Suprapubic skin (tissue), 4 donors: ENCODE measurements at regions not wholly inside any gene's neighbourhood (a gene's known extent, or its start where the extent isn't known, plus 50 kb on each side); places are given as distances from the start of the nearest gene placed in this dataset.

ENCODE experiments used
- DNase-seq, 2 donors: peaks; one replicate each; pipeline ENCODE4 v3.0.0-alpha.2; 2019; ENCODE audit warnings: low spot score in 2 of 2
- H3K27ac ChIP-seq: fragments of 200-600 bp; sonication (generic); one replicate; pipeline ENCODE4 v1.5.1; 2019
- H3K27me3 ChIP-seq: fragments of 200-600 bp; sonication (generic); one replicate; pipeline ENCODE4 v1.5.1; 2019
- H3K36me3 ChIP-seq: fragments of 200-600 bp; sonication (generic); one replicate; pipeline ENCODE4 v1.5.1; 2019
- H3K4me1 ChIP-seq: fragments of 200-600 bp; sonication (generic); one replicate; pipeline ENCODE4 v1.5.1; 2019
- H3K4me3 ChIP-seq: fragments of 200-600 bp; sonication (generic); one replicate; pipeline ENCODE4 v1.5.1; 2019; ENCODE audit warnings: mild to moderate bottlenecking
- H3K9me3 ChIP-seq: fragments of 200-600 bp; sonication (generic); one replicate; pipeline ENCODE4 v1.5.1; 2019
- EP300 ChIP-seq: sonication (generic); formaldehyde crosslinking; IDR thresholded peaks from one replicate; pipeline ENCODE4 v1.6.1; 2017; ENCODE audit warnings: antibody characterized with exemption
- POLR2A ChIP-seq, 2 donors: fragments of 450-650 bp; IDR thresholded peaks; one replicate each; pipeline ENCODE4 v1.6.1; 2017; ENCODE audit warnings: antibody characterized with exemption in 2 of 2, mild to moderate bottlenecking in 2 of 2, moderate library complexity in 2 of 2
- POLR2AphosphoS5 ChIP-seq, 3 donors: sonication (generic); formaldehyde crosslinking; IDR thresholded peaks; one replicate each; pipeline ENCODE4 v1.6.1; 2017; ENCODE audit warnings: antibody characterized with exemption in 3 of 3
- WGBS: methylation state at CpG from one replicate; pipeline ENCODE4 v1.1.5; 2018; 5-methylcytosine and 5-hydroxymethylcytosine counted together
- TF ChIP-seq, protein P1 (sequence below), 2 donors: fragments of 200-600 bp in 1 of 2; fragments of 450-650 bp in 1 of 2; sonication (generic) in 1 of 2; IDR thresholded peaks; one replicate each; pipeline ENCODE4 v1.5.1; 2016 to 2019; ENCODE audit warnings: antibody characterized with exemption in 2 of 2, mild to moderate bottlenecking in 1 of 2, moderate library complexity in 1 of 2

DNA sequence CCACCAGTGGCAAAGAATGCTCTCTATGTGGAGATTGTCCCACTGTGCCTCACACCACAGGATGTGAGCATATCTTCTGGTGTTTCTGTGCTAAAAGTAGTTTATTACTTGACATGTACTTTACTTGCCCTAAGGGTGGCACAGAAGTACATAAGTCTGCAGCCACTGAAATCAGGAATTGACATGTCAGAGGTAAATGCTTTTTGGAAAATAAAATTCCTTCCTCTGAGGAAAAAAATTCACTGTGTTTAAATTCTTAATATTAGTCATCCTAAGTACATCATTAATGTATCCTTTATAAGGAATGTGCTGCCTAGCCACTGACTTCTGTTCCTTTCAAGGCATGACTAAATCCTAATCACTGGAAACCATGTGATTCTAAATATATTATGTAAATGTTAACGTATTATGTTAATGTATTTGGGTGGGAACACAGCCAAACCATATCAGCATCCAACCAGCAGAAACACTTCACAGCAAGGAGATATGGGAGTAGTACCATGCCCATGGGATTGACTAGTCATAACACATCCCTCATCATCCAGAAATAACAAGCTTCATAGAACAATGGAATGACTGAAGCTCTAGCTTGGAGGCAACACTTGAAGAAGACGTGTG is 239.7 kb upstream of the PPFIA2 start:
- Histone ChIP-seq H3K27me3 (no peaks in the 10 kb centered on the region), H3K36me3 (no peaks in the 10 kb centered on the region), H3K9me3 (no peaks in the 10 kb centered on the region), H3K27ac (no peak overlapping the region), H3K4me1 (no peaks in the 10 kb centered on the region), H3K4me3 (no peak overlapping the region)
- DNase-seq = no peak
- 39% methylated on average over 2 of the region's 2 CpGs for WGBS
- no peak for TF ChIP-seq EP300
- TF ChIP-seq, protein P1, sequence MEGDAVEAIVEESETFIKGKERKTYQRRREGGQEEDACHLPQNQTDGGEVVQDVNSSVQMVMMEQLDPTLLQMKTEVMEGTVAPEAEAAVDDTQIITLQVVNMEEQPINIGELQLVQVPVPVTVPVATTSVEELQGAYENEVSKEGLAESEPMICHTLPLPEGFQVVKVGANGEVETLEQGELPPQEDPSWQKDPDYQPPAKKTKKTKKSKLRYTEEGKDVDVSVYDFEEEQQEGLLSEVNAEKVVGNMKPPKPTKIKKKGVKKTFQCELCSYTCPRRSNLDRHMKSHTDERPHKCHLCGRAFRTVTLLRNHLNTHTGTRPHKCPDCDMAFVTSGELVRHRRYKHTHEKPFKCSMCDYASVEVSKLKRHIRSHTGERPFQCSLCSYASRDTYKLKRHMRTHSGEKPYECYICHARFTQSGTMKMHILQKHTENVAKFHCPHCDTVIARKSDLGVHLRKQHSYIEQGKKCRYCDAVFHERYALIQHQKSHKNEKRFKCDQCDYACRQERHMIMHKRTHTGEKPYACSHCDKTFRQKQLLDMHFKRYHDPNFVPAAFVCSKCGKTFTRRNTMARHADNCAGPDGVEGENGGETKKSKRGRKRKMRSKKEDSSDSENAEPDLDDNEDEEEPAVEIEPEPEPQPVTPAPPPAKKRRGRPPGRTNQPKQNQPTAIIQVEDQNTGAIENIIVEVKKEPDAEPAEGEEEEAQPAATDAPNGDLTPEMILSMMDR (IDR thresholded peaks at IDR 0.05) = no peak

DNA sequence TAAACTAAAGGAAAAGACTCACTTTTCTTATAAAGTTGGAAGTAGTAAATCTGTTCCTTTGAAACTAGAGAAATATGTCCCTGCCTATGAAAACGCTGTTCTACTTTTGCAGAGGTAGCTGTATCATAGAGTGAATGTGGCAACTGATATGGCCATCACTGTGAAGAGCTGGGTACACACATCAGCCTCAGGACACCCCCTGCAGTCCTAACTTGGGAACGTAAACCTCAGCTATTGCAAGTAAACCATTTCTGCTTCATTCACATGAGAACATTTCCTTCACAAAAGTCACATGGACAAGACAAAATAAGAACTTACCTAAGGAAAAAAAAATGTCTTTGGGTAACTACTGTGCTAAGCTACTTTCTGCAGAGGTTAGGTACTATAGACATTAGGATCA is 233.3 kb upstream of the PPFIA2 start:
- no peak for DNase-seq
- TF ChIP-seq, protein P1 (IDR thresholded peaks at IDR 0.05) = no peak
- TF ChIP-seq POLR2AphosphoS5 (IDR thresholded peaks at IDR 0.05) (no peak), EP300 (no peak), POLR2A (IDR thresholded peaks at IDR 0.05) (no peak)
- H3K4me3 ChIP-seq = no peak overlapping the region
- H3K27ac ChIP-seq = no peak overlapping the region
- H3K4me1 ChIP-seq = no peaks in the 10 kb centered on the region
- H3K27me3 ChIP-seq = no peaks in the 10 kb centered on the region
- no peaks in the 10 kb centered on the region for H3K9me3 ChIP-seq
- H3K36me3 ChIP-seq = no peaks in the 10 kb centered on the region
- WGBS = 57% methylated on average over 2 of the region's 2 CpGs

DNA sequence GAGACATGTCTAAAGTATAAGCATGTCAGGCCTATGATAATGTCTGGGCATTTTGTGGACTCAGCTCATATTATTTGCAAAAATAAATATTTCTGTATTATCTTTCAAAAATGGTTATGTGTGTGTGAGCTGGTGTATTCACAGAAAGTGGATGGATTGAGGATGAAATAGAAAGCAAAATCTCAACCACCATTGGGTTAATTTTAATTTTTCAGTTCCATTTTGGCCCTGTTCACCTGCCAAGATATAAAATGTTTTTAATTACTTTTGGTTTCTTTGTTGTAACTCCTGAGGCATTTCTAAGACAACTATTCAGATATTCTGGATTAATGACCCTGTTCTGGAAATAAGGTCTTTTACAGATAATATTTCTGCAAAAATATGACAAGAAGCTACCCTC is 232.7 kb upstream of the PPFIA2 start:
- TF ChIP-seq, protein P1 (IDR thresholded peaks at IDR 0.05) = no peak
- no peak for TF ChIP-seq POLR2A (IDR thresholded peaks at IDR 0.05)
- TF ChIP-seq POLR2AphosphoS5 (IDR thresholded peaks at IDR 0.05) = no peak
- no peak for TF ChIP-seq EP300
- Histone ChIP-seq H3K4me3 (no peak overlapping the region), H3K4me1 (no peaks in the 10 kb centered on the region), H3K9me3 (no peaks in the 10 kb centered on the region), H3K27ac (no peak overlapping the region), H3K36me3 (no peaks in the 10 kb centered on the region), H3K27me3 (no peaks in the 10 kb centered on the region)
- no peak for DNase-seq

DNA sequence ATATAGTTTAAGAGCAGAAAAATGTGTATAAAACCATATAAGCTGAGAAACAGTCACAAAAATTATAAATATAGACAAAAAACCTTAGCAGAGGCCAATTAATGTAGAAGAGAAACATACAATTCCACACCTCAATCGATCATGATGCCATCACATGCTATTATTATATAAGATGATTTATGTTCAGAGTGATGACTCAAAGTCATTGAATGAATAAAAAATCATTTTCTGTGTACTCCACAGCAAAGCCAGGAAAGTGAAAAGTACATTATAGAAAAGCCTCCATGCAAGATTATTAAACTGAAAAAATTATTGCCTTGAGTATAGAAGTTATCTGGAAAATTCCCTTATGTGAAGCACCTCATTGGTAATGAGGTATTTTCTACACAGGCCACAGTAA is 229.2 kb upstream of the PPFIA2 start:
- no peak for DNase-seq
- Histone ChIP-seq H3K27ac (no peak overlapping the region), H3K9me3 (no peaks in the 10 kb centered on the region), H3K4me3 (no peak overlapping the region), H3K4me1 (no peaks in the 10 kb centered on the region), H3K27me3 (no peaks in the 10 kb centered on the region), H3K36me3 (no peaks in the 10 kb centered on the region)
- TF ChIP-seq EP300 (no peak), POLR2AphosphoS5 (IDR thresholded peaks at IDR 0.05) (no peak), POLR2A (IDR thresholded peaks at IDR 0.05) (no peak)
- TF ChIP-seq, protein P1 (IDR thresholded peaks at IDR 0.05) = no peak
- 46% methylated on average over 1 of the region's 1 CpG for WGBS

DNA sequence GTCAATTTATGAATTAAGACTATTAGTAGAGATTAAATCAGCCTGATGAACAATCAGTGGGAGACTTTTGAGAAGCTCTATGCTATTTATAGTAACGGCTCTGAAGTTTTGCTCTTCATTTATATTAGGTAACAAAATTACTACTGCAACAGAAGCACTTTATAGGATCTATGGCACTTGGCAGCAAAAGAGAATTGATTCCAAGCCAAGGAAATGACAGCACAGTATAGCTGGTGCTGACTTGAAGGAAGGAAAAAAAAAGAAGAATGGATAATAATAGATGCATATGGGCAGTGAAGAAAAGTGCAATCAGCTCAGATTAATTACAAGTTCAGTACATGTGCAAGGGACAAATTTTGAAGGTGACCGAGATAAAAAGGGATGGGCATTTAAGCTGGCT is 228.2 kb upstream of the PPFIA2 start:
- DNase-seq = no peak
- Histone ChIP-seq H3K27ac (no peak overlapping the region), H3K36me3 (no peaks in the 10 kb centered on the region), H3K27me3 (no peaks in the 10 kb centered on the region), H3K4me1 (no peaks in the 10 kb centered on the region), H3K9me3 (no peaks in the 10 kb centered on the region), H3K4me3 (no peak overlapping the region)
- WGBS = 49% methylated on average over 2 of the region's 2 CpGs
- TF ChIP-seq POLR2AphosphoS5 (IDR thresholded peaks at IDR 0.05) = no peak
- TF ChIP-seq POLR2A (IDR thresholded peaks at IDR 0.05) = no peak
- TF ChIP-seq, protein P1 (IDR thresholded peaks at IDR 0.05) = no peak
- TF ChIP-seq EP300 = no peak
